ENCODE measurements at regions not wholly inside any gene's neighbourhood (a gene's known extent, or its start where the extent isn't known, plus 50 kb on each side); places are given as distances from the start of the nearest gene placed in this dataset.

GRCh38 chr4:12203945-12204344 lies 775.3 kb upstream of the HS3ST1 start:
- Histone ChIP-seq H3K9ac (ENCODE audit: extremely low read depth, low read length, poor library complexity, severe bottlenecking) (no peak overlapping the region), H3K27me3 (ENCODE audit: control insufficient read depth, insufficient read depth, low read length, poor library complexity, severe bottlenecking) (no peaks in the 10 kb centered on the region), H3K4me3 (ENCODE audit: low read length) (no peak overlapping the region), H3K9me3 (ENCODE audit: control insufficient read depth, low read length) (no peaks in the 10 kb centered on the region), H3K27ac (ENCODE audit: low read depth, low read length) (no peak overlapping the region), H3K36me3 (ENCODE audit: control insufficient read depth, insufficient read depth, low read length) (no peaks in the 10 kb centered on the region), H3K4me1 (ENCODE audit: control insufficient read depth, insufficient read depth, low read length) (no peaks in the 10 kb centered on the region)
- H3K27ac Mint-ChIP-seq, result no peak overlapping the region
- H3K36me3 Mint-ChIP-seq (ENCODE audit: low read depth), result no peaks in the 10 kb centered on the region
- H3K4me3 Mint-ChIP-seq, result no peak overlapping the region
- WGBS, 2 experiments (ENCODE audit: insufficient coverage in 1 of 2, insufficient read length in 1 of 2), result 91 to 96% methylated on average over 3 to 4 of the region's 4 CpGs
- DNase-seq, result no peak
- no peak for TF ChIP-seq CTCF (conservative IDR thresholded peaks at IDR 0.05)
- H3K9me3 Mint-ChIP-seq, result no peaks in the 10 kb centered on the region
- H3K4me1 Mint-ChIP-seq, result no peaks in the 10 kb centered on the region
- H3K27me3 Mint-ChIP-seq (ENCODE audit: insufficient read depth), result no peaks in the 10 kb centered on the region

GRCh38 chr4:12200226-12200625 lies 771.5 kb upstream of the HS3ST1 start:
- TF ChIP-seq CTCF (conservative IDR thresholded peaks at IDR 0.05), result no peak
- H3K9me3 Mint-ChIP-seq, result no peaks in the 10 kb centered on the region

GRCh38 chr4:12186526-12186925 lies 757.8 kb upstream of the HS3ST1 start:
- TF ChIP-seq CTCF (conservative IDR thresholded peaks at IDR 0.05), result no peak
- no peak overlapping the region for H3K4me3 Mint-ChIP-seq
- no peak overlapping the region for H3K4me3 ChIP-seq (ENCODE audit: low read length)
- H3K27me3 Mint-ChIP-seq (ENCODE audit: insufficient read depth), result no peaks in the 10 kb centered on the region
- H3K36me3 ChIP-seq (ENCODE audit: control insufficient read depth, insufficient read depth, low read length), result no peaks in the 10 kb centered on the region
- no peaks in the 10 kb centered on the region for H3K9me3 ChIP-seq (ENCODE audit: control insufficient read depth, low read length)
- H3K36me3 Mint-ChIP-seq (ENCODE audit: low read depth), result no peaks in the 10 kb centered on the region
- DNase-seq, result no peak
- no peak overlapping the region for H3K27ac Mint-ChIP-seq
- no peaks in the 10 kb centered on the region for H3K4me1 Mint-ChIP-seq
- no peak overlapping the region for H3K9ac ChIP-seq (ENCODE audit: extremely low read depth, low read length, poor library complexity, severe bottlenecking)
- no peaks in the 10 kb centered on the region for H3K4me1 ChIP-seq (ENCODE audit: control insufficient read depth, insufficient read depth, low read length)
- H3K27ac ChIP-seq (ENCODE audit: low read depth, low read length), result no peak overlapping the region
- WGBS, 2 experiments (ENCODE audit: insufficient coverage in 1 of 2, insufficient read length in 1 of 2), result 95 to 97% methylated on average over 2 of the region's 2 CpGs
- no peaks in the 10 kb centered on the region for H3K9me3 Mint-ChIP-seq
- no peaks in the 10 kb centered on the region for H3K27me3 ChIP-seq (ENCODE audit: control insufficient read depth, insufficient read depth, low read length, poor library complexity, severe bottlenecking)

More at GRCh38 chr4:12200226-12200625, 771.5 kb upstream of the HS3ST1 start:
- H3K9ac ChIP-seq (ENCODE audit: extremely low read depth, low read length, poor library complexity, severe bottlenecking), result no peak overlapping the region
- WGBS, 2 experiments (ENCODE audit: insufficient coverage in 1 of 2, insufficient read length in 1 of 2), result 96 to 100% methylated on average over 3 of the region's 3 CpGs
- no peak overlapping the region for H3K4me3 ChIP-seq (ENCODE audit: low read length)
- H3K27ac ChIP-seq (ENCODE audit: low read depth, low read length), result no peak overlapping the region
- H3K4me1 ChIP-seq (ENCODE audit: control insufficient read depth, insufficient read depth, low read length), result no peaks in the 10 kb centered on the region
- Mint-ChIP-seq H3K4me3 (no peak overlapping the region), H3K27me3 (ENCODE audit: insufficient read depth) (no peaks in the 10 kb centered on the region), H3K4me1 (no peaks in the 10 kb centered on the region), H3K27ac (no peak overlapping the region), H3K36me3 (ENCODE audit: low read depth) (no peaks in the 10 kb centered on the region)
- no peaks in the 10 kb centered on the region for H3K9me3 ChIP-seq (ENCODE audit: control insufficient read depth, low read length)
- H3K36me3 ChIP-seq (ENCODE audit: control insufficient read depth, insufficient read depth, low read length), result no peaks in the 10 kb centered on the region
- DNase-seq, result no peak
- no peaks in the 10 kb centered on the region for H3K27me3 ChIP-seq (ENCODE audit: control insufficient read depth, insufficient read depth, low read length, poor library complexity, severe bottlenecking)
